Activated T-helper 2 cell treated with anti-CD3 and anti-CD28 coated beads, Interferon-gamma antibody, Interleukin-2, Interleukin-4, amounts not matched to agents 10 μg/mL and 5 μg/mL and 100 μg/mL, durations not matched to agents 14 hours and 24 hours and 36 hours (primary cell): ENCODE measurements at regions not wholly inside any gene's neighbourhood (a gene's known extent, or its start where the extent isn't known, plus 50 kb on each side); places are given as distances from the start of the nearest gene placed in this dataset.

Source experiments
- DNase-seq: peaks from one replicate; pipeline ENCODE4 v3.0.0; 2021; ENCODE audit warnings: low spot score
- H3K27ac Mint-ChIP-seq: one replicate; pipeline ENCODE4 v1.8.0; 2021; ENCODE audit warnings: mixed read lengths
- H3K27me3 Mint-ChIP-seq: one replicate; pipeline ENCODE4 v1.8.0; 2021; ENCODE audit warnings: low read depth, mixed read lengths
- H3K36me3 Mint-ChIP-seq: one replicate; pipeline ENCODE4 v1.8.0; 2021; ENCODE audit warnings: low read depth, mixed read lengths
- H3K4me1 Mint-ChIP-seq: one replicate; pipeline ENCODE4 v1.8.0; 2021; ENCODE audit warnings: low read depth, mixed read lengths
- H3K4me3 Mint-ChIP-seq: one replicate; pipeline ENCODE4 v1.8.0; 2021; ENCODE audit warnings: low read depth, mild to moderate bottlenecking, moderate library complexity, mixed read lengths
- H3K9me3 Mint-ChIP-seq: one replicate; pipeline ENCODE4 v1.8.0; 2021; ENCODE audit warnings: mixed read lengths
- intact Hi-C: fragments of 100-400 bp; cut with micrococcal nuclease; formaldehyde crosslinking; loops from one replicate; pipeline ENCODE4 v1.15.1; 2023

- Mint-ChIP-seq H3K4me1 (no peaks in the 10 kb centered on the region), H3K4me3 (no peak overlapping the region), H3K27ac (no peak overlapping the region), H3K9me3 (no peaks in the 10 kb centered on the region), H3K36me3 (no peaks in the 10 kb centered on the region), H3K27me3 (peaks cover 2% of the 10 kb centered on the region)
- DNase-seq, result no peak
- intact Hi-C loops, result no loop called here
These were observed 366.0 kb upstream of the CCL2 start for GRCh38 chr17:33889040-33889439.

GRCh38 chr17:33889766-33890165 is 365.3 kb upstream of the CCL2 start:
- H3K9me3 Mint-ChIP-seq, result no peaks in the 10 kb centered on the region
- intact Hi-C loops, result no loop called here
- H3K4me3 Mint-ChIP-seq, result no peak overlapping the region
- H3K4me1 Mint-ChIP-seq, result no peaks in the 10 kb centered on the region
- peaks cover 2% of the 10 kb centered on the region for H3K27me3 Mint-ChIP-seq
- DNase-seq, result no peak
- no peaks in the 10 kb centered on the region for H3K36me3 Mint-ChIP-seq
- no peak overlapping the region for H3K27ac Mint-ChIP-seq

GRCh38 chr17:33892717-33893591 is 362.1 kb upstream of the CCL2 start:
- intact Hi-C loops, result no loop called here
- H3K9me3 Mint-ChIP-seq, result no peaks in the 10 kb centered on the region
- DNase-seq, result no peak
- no peaks in the 10 kb centered on the region for H3K36me3 Mint-ChIP-seq
- peaks cover 3% of the 10 kb centered on the region for H3K27me3 Mint-ChIP-seq
- no peak overlapping the region for H3K27ac Mint-ChIP-seq
- H3K4me3 Mint-ChIP-seq, result no peak overlapping the region
- H3K4me1 Mint-ChIP-seq, result no peaks in the 10 kb centered on the region

GRCh38 chr17:33895491-33895890 is 359.6 kb upstream of the CCL2 start:
- H3K36me3 Mint-ChIP-seq, result no peaks in the 10 kb centered on the region
- no peak for DNase-seq
- H3K4me3 Mint-ChIP-seq, result no peak overlapping the region
- peaks cover 1% of the 10 kb centered on the region for H3K27me3 Mint-ChIP-seq
- H3K9me3 Mint-ChIP-seq, result no peaks in the 10 kb centered on the region
- no peaks in the 10 kb centered on the region for H3K4me1 Mint-ChIP-seq
- H3K27ac Mint-ChIP-seq, result no peak overlapping the region
- intact Hi-C loops, result no loop called here

GRCh38 chr17:33896263-33896662 is 358.8 kb upstream of the CCL2 start:
- H3K27ac Mint-ChIP-seq, result no peak overlapping the region
- H3K9me3 Mint-ChIP-seq, result no peaks in the 10 kb centered on the region
- peaks cover 1% of the 10 kb centered on the region for H3K27me3 Mint-ChIP-seq
- H3K4me1 Mint-ChIP-seq, result no peaks in the 10 kb centered on the region
- no peak overlapping the region for H3K4me3 Mint-ChIP-seq
- no peaks in the 10 kb centered on the region for H3K36me3 Mint-ChIP-seq
- intact Hi-C loops, result no loop called here
- DNase-seq, result no peak

- intact Hi-C loops, result no loop called here
- Mint-ChIP-seq H3K4me3 (no peak overlapping the region), H3K27me3 (peaks cover 6% of the 10 kb centered on the region), H3K9me3 (no peaks in the 10 kb centered on the region), H3K4me1 (no peaks in the 10 kb centered on the region), H3K27ac (no peak overlapping the region), H3K36me3 (no peaks in the 10 kb centered on the region)
- DNase-seq, result no peak
These were observed 354.0 kb upstream of the CCL2 start for GRCh38 chr17:33901085-33901484.

- Mint-ChIP-seq H3K27ac (no peak overlapping the region), H3K27me3 (peaks cover 6% of the 10 kb centered on the region), H3K4me3 (no peak overlapping the region), H3K9me3 (no peaks in the 10 kb centered on the region), H3K4me1 (no peaks in the 10 kb centered on the region), H3K36me3 (no peaks in the 10 kb centered on the region)
- no peak for DNase-seq
- intact Hi-C loops, result no loop called here
These were observed 352.1 kb upstream of the CCL2 start for GRCh38 chr17:33902901-33903449.

GRCh38 chr17:33904476-33904875 is 350.6 kb upstream of the CCL2 start:
- Mint-ChIP-seq H3K9me3 (no peaks in the 10 kb centered on the region), H3K4me1 (no peaks in the 10 kb centered on the region), H3K27ac (no peak overlapping the region), H3K27me3 (peaks cover 6% of the 10 kb centered on the region), H3K4me3 (no peak overlapping the region), H3K36me3 (no peaks in the 10 kb centered on the region)
- intact Hi-C loops, result no loop called here
- DNase-seq, result no peak

GRCh38 chr17:33905338-33905800 is 349.7 kb upstream of the CCL2 start:
- Mint-ChIP-seq H3K4me3 (no peak overlapping the region), H3K4me1 (no peaks in the 10 kb centered on the region), H3K27me3 (peaks cover 6% of the 10 kb centered on the region), H3K36me3 (no peaks in the 10 kb centered on the region), H3K27ac (no peak overlapping the region), H3K9me3 (no peaks in the 10 kb centered on the region)
- no peak for DNase-seq
- intact Hi-C loops, result no loop called here

- no peaks in the 10 kb centered on the region for H3K9me3 Mint-ChIP-seq
- H3K27ac Mint-ChIP-seq, result no peak overlapping the region
- intact Hi-C loops, result no loop called here
- H3K4me3 Mint-ChIP-seq, result no peak overlapping the region
- DNase-seq, result no peak
- no peaks in the 10 kb centered on the region for H3K36me3 Mint-ChIP-seq
- H3K4me1 Mint-ChIP-seq, result no peaks in the 10 kb centered on the region
- no peaks in the 10 kb centered on the region for H3K27me3 Mint-ChIP-seq
These were observed 346.6 kb upstream of the CCL2 start for GRCh38 chr17:33908363-33909064.

- H3K9me3 Mint-ChIP-seq, result no peaks in the 10 kb centered on the region
- no peaks in the 10 kb centered on the region for H3K4me1 Mint-ChIP-seq
- H3K4me3 Mint-ChIP-seq, result no peak overlapping the region
- intact Hi-C loops, result no loop called here
- no peaks in the 10 kb centered on the region for H3K27me3 Mint-ChIP-seq
- H3K36me3 Mint-ChIP-seq, result no peaks in the 10 kb centered on the region
- H3K27ac Mint-ChIP-seq, result no peak overlapping the region
- DNase-seq, result no peak
These were observed 344.8 kb upstream of the CCL2 start for GRCh38 chr17:33910200-33910857.

- Mint-ChIP-seq H3K4me1 (no peaks in the 10 kb centered on the region), H3K27me3 (no peaks in the 10 kb centered on the region), H3K27ac (no peak overlapping the region), H3K36me3 (no peaks in the 10 kb centered on the region), H3K9me3 (no peaks in the 10 kb centered on the region), H3K4me3 (no peak overlapping the region)
- intact Hi-C loops, result no loop called here
- DNase-seq, result no peak
These were observed 341.0 kb upstream of the CCL2 start for GRCh38 chr17:33914125-33914524.
